Left ventricle myocardium inferior (tissue), 1 donor: ENCODE measurements at regions not wholly inside any gene's neighbourhood (a gene's known extent, or its start where the extent isn't known, plus 50 kb on each side); places are given as distances from the start of the nearest gene placed in this dataset.

Experiments used
- DNase-seq: peaks from one replicate; pipeline ENCODE4 v3.0.0-alpha.2; 2020
- H3K27ac ChIP-seq: fragments of 200-600 bp; replicated peaks from 2 replicates; pipeline ENCODE4 v1.8.0; 2021
- H3K27me3 ChIP-seq: fragments of 200-600 bp; 2 replicates; pipeline ENCODE4 v1.8.0; 2021; ENCODE audit warnings: low read depth
- H3K36me3 ChIP-seq: fragments of 200-600 bp; 2 replicates; pipeline ENCODE4 v1.8.0; 2021
- H3K4me1 ChIP-seq: fragments of 200-600 bp; 2 replicates; pipeline ENCODE4 v1.8.0; 2021
- H3K4me3 ChIP-seq: fragments of 200-600 bp; 2 replicates; pipeline ENCODE4 v1.8.0; 2021; ENCODE audit warnings: mild to moderate bottlenecking, moderate library complexity
- H3K9me3 ChIP-seq: fragments of 200-600 bp; replicated peaks from 2 replicates; pipeline ENCODE4 v1.8.0; 2021
- intact Hi-C: fragments of 100-400 bp; cut with micrococcal nuclease; formaldehyde crosslinking; loops from one replicate; pipeline ENCODE4 v1.11.0; 2022
- TF ChIP-seq, protein P1 (sequence below): fragments of 200-600 bp; IDR thresholded peaks from 2 replicates; pipeline ENCODE4 v1.8.0; 2021; ENCODE audit warnings: antibody characterized with exemption, mild to moderate bottlenecking, borderline replicate concordance
- donor health status: DM: no; HTN: yes; CAD: no; lungs with severe emphysema.

DNA sequence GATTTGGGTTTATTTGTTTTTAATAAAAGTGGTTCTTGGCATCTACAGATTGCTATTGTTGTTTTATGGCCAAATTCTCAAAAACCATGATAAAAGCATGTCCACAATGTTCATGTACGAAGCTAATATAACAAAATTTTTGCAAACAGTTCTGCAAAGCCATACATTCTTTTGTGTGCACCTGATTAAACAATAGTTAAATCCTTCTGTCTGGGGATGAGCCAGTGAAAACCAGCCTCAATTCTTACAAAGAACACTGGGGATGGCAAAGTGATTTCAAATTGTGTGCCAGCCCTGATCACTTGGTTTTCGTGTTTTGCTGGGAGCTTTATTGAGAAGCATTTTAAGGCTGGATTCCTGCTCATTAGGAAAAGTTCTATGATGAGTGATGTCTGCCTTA is 149.1 kb upstream of the MAGI3 start:
- TF ChIP-seq, protein P1, sequence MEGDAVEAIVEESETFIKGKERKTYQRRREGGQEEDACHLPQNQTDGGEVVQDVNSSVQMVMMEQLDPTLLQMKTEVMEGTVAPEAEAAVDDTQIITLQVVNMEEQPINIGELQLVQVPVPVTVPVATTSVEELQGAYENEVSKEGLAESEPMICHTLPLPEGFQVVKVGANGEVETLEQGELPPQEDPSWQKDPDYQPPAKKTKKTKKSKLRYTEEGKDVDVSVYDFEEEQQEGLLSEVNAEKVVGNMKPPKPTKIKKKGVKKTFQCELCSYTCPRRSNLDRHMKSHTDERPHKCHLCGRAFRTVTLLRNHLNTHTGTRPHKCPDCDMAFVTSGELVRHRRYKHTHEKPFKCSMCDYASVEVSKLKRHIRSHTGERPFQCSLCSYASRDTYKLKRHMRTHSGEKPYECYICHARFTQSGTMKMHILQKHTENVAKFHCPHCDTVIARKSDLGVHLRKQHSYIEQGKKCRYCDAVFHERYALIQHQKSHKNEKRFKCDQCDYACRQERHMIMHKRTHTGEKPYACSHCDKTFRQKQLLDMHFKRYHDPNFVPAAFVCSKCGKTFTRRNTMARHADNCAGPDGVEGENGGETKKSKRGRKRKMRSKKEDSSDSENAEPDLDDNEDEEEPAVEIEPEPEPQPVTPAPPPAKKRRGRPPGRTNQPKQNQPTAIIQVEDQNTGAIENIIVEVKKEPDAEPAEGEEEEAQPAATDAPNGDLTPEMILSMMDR: no peak
- intact Hi-C loops: no loop called here
- no peak for DNase-seq
- Histone ChIP-seq H3K27me3 (peaks cover 18% of the 10 kb centered on the region), H3K27ac (no peak overlapping the region), H3K9me3 (no peaks in the 10 kb centered on the region), H3K36me3 (no peaks in the 10 kb centered on the region), H3K4me3 (no peak overlapping the region), H3K4me1 (no peaks in the 10 kb centered on the region)

DNA sequence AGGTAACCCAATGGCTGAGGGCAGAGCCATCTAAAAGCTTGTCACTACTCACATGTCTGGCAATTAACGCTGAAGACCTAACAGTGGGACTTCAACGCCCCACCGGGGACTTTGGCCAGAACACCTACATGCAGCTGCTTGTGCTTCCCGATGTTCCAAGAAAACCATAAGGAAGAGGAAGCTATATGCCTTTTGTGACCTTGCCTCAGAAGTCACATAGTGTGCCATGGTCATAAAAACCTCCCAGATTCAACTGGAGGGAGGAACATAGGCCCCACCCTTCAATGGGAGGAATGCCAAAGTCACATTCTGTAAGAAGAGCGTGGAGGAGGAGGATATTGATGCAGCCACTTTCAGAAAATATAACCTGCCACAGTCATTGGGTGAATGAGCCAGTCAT is 147.8 kb upstream of the MAGI3 start:
- no peaks in the 10 kb centered on the region for H3K36me3 ChIP-seq
- no peak overlapping the region for H3K4me3 ChIP-seq
- H3K27me3 ChIP-seq: peaks cover 15% of the 10 kb centered on the region
- H3K27ac ChIP-seq: no peak overlapping the region
- H3K4me1 ChIP-seq: no peaks in the 10 kb centered on the region
- intact Hi-C loops: no loop called here
- no peaks in the 10 kb centered on the region for H3K9me3 ChIP-seq
- TF ChIP-seq, protein P1: no peak
- DNase-seq: no peak

DNA sequence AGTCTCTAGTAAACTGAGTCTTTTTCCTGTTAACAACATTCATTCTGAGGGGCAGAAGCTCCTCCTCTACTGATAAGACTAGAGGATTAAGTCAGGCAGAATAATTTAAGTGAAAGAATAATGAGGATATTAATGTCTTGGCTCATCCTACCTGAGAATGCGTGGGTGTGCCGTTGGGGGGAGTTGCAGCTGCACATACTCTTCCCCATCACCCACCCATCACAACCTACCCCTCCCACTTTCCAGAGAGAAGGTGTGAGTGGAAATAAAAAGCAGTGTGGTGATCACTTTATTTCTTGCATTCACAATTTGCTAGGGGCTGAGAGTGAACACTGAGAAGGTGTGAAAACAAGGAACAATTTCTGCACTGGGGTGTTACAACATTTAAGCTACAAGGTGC is 146.8 kb upstream of the MAGI3 start:
- intact Hi-C loops: no loop called here
- Histone ChIP-seq H3K36me3 (no peaks in the 10 kb centered on the region), H3K4me1 (no peaks in the 10 kb centered on the region), H3K4me3 (no peak overlapping the region), H3K27ac (no peak overlapping the region), H3K27me3 (peaks cover 8% of the 10 kb centered on the region), H3K9me3 (no peaks in the 10 kb centered on the region)
- TF ChIP-seq, protein P1: no peak
- DNase-seq: no peak

DNA sequence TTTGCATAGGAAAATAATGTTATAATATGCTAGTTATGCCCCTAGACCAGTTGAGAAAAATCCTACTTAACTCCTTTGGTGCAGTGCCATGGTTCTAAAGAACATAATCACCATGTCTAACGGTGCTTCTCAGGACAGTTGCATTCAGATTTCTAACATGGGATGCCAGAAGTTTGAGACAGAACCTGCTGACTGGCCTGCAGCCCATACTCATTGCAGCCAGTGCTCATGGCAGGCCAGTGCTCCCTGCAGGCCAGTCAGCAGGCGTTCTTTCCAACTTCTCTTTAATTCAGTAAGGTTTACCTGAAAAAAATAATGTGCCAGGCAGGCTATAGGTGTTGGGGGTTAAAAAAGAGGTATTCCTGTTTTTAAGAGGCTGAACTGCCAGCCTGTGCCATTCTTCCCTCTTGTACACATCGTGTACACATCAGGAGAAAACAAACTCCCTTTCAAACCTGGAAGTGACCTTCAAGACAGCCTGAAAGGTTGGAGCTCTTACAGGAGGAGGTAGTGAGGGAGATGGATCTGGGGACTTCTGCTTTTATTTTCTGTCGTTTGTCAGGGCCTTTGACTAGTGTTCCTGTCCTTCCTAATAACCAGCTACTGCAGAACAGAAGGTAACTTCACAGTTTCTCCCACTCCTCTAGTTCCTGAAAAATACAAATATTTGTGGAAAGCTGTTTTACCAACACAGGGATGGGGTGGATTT is 146.0 kb upstream of the MAGI3 start:
- H3K27me3 ChIP-seq: peaks cover 8% of the 10 kb centered on the region
- H3K4me1 ChIP-seq: no peaks in the 10 kb centered on the region
- intact Hi-C loops: no loop called here
- DNase-seq: no peak
- no peak overlapping the region for H3K27ac ChIP-seq
- H3K36me3 ChIP-seq: no peaks in the 10 kb centered on the region
- H3K9me3 ChIP-seq: no peaks in the 10 kb centered on the region
- no peak overlapping the region for H3K4me3 ChIP-seq
- TF ChIP-seq, protein P1: no peak

DNA sequence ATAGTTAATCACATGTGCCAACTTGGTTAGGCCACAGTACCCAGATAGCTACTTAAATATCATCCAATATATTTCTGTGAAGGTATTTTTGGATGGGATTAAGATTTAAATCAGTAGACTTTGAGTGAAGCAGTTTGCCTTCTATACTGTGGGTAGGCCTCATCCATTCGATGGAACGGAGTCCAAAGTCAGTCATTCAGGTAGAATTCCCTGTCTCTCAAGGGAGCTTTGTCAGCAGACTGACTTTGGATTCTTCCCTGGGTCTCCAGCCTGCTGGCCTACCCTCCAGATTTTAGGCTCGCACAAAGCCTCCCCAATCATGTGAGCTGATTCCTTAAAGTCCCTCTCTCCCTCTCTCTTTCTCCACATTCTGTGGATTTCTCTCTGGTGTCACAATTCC is 145.1 kb upstream of the MAGI3 start:
- no peak for DNase-seq
- no peak overlapping the region for H3K27ac ChIP-seq
- no peaks in the 10 kb centered on the region for H3K4me1 ChIP-seq
- no peaks in the 10 kb centered on the region for H3K9me3 ChIP-seq
- H3K4me3 ChIP-seq: no peak overlapping the region
- H3K36me3 ChIP-seq: no peaks in the 10 kb centered on the region
- TF ChIP-seq, protein P1: no peak
- intact Hi-C loops: no loop called here
- H3K27me3 ChIP-seq: peaks cover 3% of the 10 kb centered on the region
